SK-N-SH treated with all-trans-retinoic acid at 6 μM for 48 hours (cell line): ENCODE measurements at regions not wholly inside any gene's neighbourhood (a gene's known extent, or its start where the extent isn't known, plus 50 kb on each side); places are given as distances from the start of the nearest gene placed in this dataset.

Experiments used
- ATAC-seq: fragments of 200-7000 bp; cut with Tn5 transposase; 3 replicates; pipeline ENCODE4 v1.9.1; 2020; ENCODE audit warnings: mild to moderate bottlenecking, moderate library complexity
- ARNTL ChIP-seq: fragments of 450-650 bp; formaldehyde crosslinking; IDR thresholded peaks from 2 replicates; pipeline ENCODE4 v1.5.0; 2020; ENCODE audit warnings: low read depth, mild to moderate bottlenecking, moderate library complexity, borderline replicate concordance
- BACH2 ChIP-seq: fragments of 250-450 bp; sonication (Bioruptor Pico); IDR thresholded peaks from 2 replicates; pipeline ENCODE4 v1.9.0; 2021; ENCODE audit warnings: mild to moderate bottlenecking, borderline replicate concordance
- CSDC2 ChIP-seq: fragments of 250-450 bp; sonication (Bioruptor Pico); IDR thresholded peaks from 2 replicates; pipeline ENCODE4 v1.5.0; 2020; ENCODE audit warnings: mild to moderate bottlenecking, moderate library complexity
- ESRRG ChIP-seq: fragments of 250-450 bp; sonication (Bioruptor Pico); IDR thresholded peaks from 2 replicates; pipeline ENCODE4 v1.6.1; 2021; ENCODE audit warnings: mild to moderate bottlenecking
- GLIS3 ChIP-seq: fragments of 250-450 bp; sonication (Bioruptor Pico); IDR thresholded peaks from 2 replicates; pipeline ENCODE4 v1.5.0; 2020; ENCODE audit warnings: mild to moderate bottlenecking, moderate library complexity
- ISL1 ChIP-seq: fragments of 250-450 bp; sonication (Bioruptor Pico); IDR thresholded peaks from 2 replicates; pipeline ENCODE4 v2.1.2; 2022; ENCODE audit warnings: mild to moderate bottlenecking, moderate library complexity
- OSR1 ChIP-seq: fragments of 250-450 bp; sonication (Bioruptor Pico); IDR thresholded peaks from 2 replicates; pipeline ENCODE4 v1.8.0; 2022; ENCODE audit warnings: moderate library complexity, mild to moderate bottlenecking, inconsistent platforms
- PPARA ChIP-seq: fragments of 250-450 bp; sonication (Bioruptor Pico); IDR thresholded peaks from 2 replicates; pipeline ENCODE4 v1.5.0; 2020; ENCODE audit warnings: mild to moderate bottlenecking, borderline replicate concordance
- RARB ChIP-seq: fragments of 250-450 bp; sonication (Bioruptor Pico); IDR thresholded peaks from 2 replicates; pipeline ENCODE4 v1.8.0; 2021; ENCODE audit warnings: mild to moderate bottlenecking, moderate library complexity
- SNAI2 ChIP-seq: fragments of 250-450 bp; sonication (Bioruptor Pico); IDR thresholded peaks from 2 replicates; pipeline ENCODE4 v1.5.0; 2020; ENCODE audit warnings: mild to moderate bottlenecking, moderate library complexity
- TCF4 ChIP-seq: fragments of 250-450 bp; sonication (Bioruptor Pico); IDR thresholded peaks from 2 replicates; pipeline ENCODE4 v1.8.0; 2021; ENCODE audit warnings: mild to moderate bottlenecking, moderate library complexity, borderline replicate concordance
- TOX ChIP-seq: fragments of 250-450 bp; sonication (Bioruptor Pico); IDR thresholded peaks from 2 replicates; pipeline ENCODE4 v1.8.0; 2021; ENCODE audit warnings: mild to moderate bottlenecking, moderate library complexity, borderline replicate concordance
- ZC3H10 ChIP-seq: fragments of 250-450 bp; sonication (Bioruptor Pico); IDR thresholded peaks from 2 replicates; pipeline ENCODE4 v1.5.1; 2021; ENCODE audit warnings: mild to moderate bottlenecking, moderate library complexity
- ZFP3 ChIP-seq: fragments of 250-450 bp; sonication (Bioruptor Pico); IDR thresholded peaks from 2 replicates; pipeline ENCODE4 v1.5.0; 2020; ENCODE audit warnings: mild to moderate bottlenecking, moderate library complexity
- ZFP30 ChIP-seq: fragments of 450-650 bp; formaldehyde crosslinking; IDR thresholded peaks from 2 replicates; pipeline ENCODE4 v1.5.0; 2022; ENCODE audit warnings: mild to moderate bottlenecking, moderate library complexity
- ZNF565 ChIP-seq: fragments of 450-650 bp; formaldehyde crosslinking; conservative IDR thresholded peaks from 2 replicates; pipeline ENCODE4 v1.5.0; 2020; ENCODE audit warnings: low read depth, mild to moderate bottlenecking, moderate library complexity
- ZNF70 ChIP-seq: fragments of 450-650 bp; formaldehyde crosslinking; IDR thresholded peaks from 2 replicates; pipeline ENCODE4 v1.5.0; 2020; ENCODE audit warnings: mild to moderate bottlenecking, moderate library complexity
- ZNF8 ChIP-seq: fragments of 450-650 bp; formaldehyde crosslinking; IDR thresholded peaks from 2 replicates; pipeline ENCODE4 v1.5.0; 2020; ENCODE audit warnings: mild to moderate bottlenecking, moderate library complexity
- TF ChIP-seq, protein P1 (sequence below): fragments of 250-450 bp; sonication (Bioruptor Pico); IDR thresholded peaks from 2 replicates; pipeline ENCODE4 v1.5.1; 2020; ENCODE audit warnings: low read depth, mild to moderate bottlenecking, moderate library complexity
- TF ChIP-seq, protein P2 (sequence below): fragments of 250-450 bp; sonication (Bioruptor Pico); IDR thresholded peaks from 2 replicates; pipeline ENCODE4 v1.8.0; 2021; ENCODE audit warnings: low read depth, mild to moderate bottlenecking, moderate library complexity, borderline replicate concordance
- TF ChIP-seq, protein P3 (sequence below): fragments of 250-450 bp; sonication (Bioruptor Pico); IDR thresholded peaks from 2 replicates; pipeline ENCODE4 v1.5.1; 2021; ENCODE audit warnings: mild to moderate bottlenecking, moderate library complexity
- TF ChIP-seq, protein P4 (sequence below): fragments of 250-450 bp; sonication (Bioruptor Pico); IDR thresholded peaks from 2 replicates; pipeline ENCODE4 v1.8.0; 2020; ENCODE audit warnings: mild to moderate bottlenecking, moderate library complexity, borderline replicate concordance
- TF ChIP-seq, protein P5 (sequence below): fragments of 250-450 bp; sonication (Bioruptor Pico); IDR thresholded peaks from 2 replicates; pipeline ENCODE4 v1.5.0; 2020; ENCODE audit warnings: mild to moderate bottlenecking, moderate library complexity

DNA sequence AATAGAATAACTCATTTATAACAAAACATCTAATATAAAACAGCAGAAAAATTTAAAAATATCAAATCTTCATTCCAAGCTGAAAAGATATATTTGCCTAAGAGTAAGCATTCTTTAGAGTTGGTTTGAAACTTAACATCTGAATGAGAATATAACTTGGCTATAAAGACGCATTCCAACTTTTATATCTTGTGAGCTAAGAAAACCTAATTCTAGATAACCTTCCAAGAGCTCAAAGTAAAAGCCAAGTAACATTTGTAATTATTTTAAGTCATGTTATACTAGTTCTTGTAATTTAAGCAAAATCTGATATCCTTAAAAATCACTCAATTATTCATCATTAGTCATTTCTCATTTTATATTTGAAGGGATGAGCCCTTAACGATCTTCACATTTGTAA is 368.9 kb downstream of the C12orf50 start:
- no peak for TF ChIP-seq PPARA (CRISPR knock-in tag)
- no peak for TF ChIP-seq ESRRG
- no peak for TF ChIP-seq OSR1 (CRISPR knock-in tag)
- no peak for TF ChIP-seq GLIS3 (CRISPR knock-in tag)
- no peak for TF ChIP-seq TCF4
- no peak for TF ChIP-seq TOX
- TF ChIP-seq ZNF565 (CRISPR knock-in tag), result no peak
- no peak for TF ChIP-seq RARB
- no peak for TF ChIP-seq ZC3H10 (CRISPR knock-in tag)
- no peak for ATAC-seq

DNA sequence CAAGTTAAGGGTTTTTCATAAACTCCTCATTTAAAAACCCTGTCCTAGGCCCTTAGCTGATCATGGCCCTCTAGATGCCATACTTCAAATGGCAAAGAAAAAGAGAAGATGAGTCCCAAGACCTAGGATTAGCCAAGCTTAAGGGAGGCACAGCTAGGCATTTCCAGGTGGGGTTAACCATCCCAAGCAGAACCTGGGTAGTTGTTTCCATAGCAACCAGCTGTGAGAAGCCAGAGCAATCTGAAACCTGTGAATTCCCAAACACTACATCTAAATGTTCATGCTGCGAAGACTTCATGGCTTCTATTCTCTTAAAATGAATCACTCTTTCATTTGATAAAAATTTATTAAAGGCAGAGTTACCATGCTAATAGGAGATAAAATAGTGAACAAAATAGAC is 372.9 kb downstream of the C12orf50 start:
- no peak for ATAC-seq

DNA sequence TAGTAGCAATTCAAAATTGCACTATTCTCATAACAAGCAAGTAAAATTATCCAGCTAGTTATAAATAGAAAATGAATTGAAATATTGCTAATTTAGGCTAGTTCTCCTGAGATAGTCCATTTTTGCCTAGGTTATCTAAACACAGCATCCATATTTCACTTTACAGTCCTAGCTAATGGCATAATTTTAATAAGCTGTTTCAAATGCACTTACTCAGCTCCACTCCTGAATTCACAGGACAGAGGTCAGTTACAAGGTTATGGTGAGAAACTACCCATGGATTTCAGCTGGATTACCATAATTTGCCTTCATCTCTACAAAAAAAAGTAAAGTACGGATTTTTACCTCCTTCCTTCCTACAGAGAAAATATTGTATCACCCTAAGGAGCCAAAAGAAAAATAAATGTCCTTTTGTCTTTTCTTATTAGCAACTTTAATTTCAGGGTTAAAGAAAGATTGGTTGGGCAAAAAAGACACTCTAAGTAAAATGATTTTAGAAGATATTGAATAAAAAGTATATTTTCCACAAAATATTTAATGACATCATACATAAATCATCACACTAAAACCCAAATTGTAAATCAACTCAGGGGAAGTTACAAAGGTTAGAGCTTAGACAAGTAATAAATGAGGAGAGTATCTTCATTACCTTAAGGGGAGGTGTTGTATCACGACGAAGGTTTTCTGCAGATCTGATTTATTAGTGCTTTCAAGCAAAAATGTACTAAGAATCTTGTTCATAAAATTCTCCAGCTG is 377.4 kb downstream of the C12orf50 start:
- no peak for ATAC-seq
- no peak for TF ChIP-seq GLIS3 (CRISPR knock-in tag)
- TF ChIP-seq, protein P1, sequence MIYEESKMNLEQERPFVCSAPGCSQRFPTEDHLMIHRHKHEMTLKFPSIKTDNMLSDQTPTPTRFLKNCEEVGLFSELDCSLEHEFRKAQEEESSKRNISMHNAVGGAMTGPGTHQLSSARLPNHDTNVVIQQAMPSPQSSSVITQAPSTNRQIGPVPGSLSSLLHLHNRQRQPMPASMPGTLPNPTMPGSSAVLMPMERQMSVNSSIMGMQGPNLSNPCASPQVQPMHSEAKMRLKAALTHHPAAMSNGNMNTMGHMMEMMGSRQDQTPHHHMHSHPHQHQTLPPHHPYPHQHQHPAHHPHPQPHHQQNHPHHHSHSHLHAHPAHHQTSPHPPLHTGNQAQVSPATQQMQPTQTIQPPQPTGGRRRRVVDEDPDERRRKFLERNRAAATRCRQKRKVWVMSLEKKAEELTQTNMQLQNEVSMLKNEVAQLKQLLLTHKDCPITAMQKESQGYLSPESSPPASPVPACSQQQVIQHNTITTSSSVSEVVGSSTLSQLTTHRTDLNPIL (CRISPR knock-in tag), result no peak
- TF ChIP-seq ZC3H10 (CRISPR knock-in tag), result no peak
- no peak for TF ChIP-seq SNAI2
- TF ChIP-seq, protein P2, sequence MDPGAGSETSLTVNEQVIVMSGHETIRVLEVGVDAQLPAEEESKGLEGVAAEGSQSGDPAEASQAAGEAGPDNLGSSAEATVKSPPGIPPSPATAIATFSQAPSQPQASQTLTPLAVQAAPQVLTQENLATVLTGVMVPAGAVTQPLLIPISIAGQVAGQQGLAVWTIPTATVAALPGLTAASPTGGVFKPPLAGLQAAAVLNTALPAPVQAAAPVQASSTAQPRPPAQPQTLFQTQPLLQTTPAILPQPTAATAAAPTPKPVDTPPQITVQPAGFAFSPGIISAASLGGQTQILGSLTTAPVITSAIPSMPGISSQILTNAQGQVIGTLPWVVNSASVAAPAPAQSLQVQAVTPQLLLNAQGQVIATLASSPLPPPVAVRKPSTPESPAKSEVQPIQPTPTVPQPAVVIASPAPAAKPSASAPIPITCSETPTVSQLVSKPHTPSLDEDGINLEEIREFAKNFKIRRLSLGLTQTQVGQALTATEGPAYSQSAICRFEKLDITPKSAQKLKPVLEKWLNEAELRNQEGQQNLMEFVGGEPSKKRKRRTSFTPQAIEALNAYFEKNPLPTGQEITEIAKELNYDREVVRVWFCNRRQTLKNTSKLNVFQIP (CRISPR knock-in tag), result no peak
- TF ChIP-seq, protein P3, sequence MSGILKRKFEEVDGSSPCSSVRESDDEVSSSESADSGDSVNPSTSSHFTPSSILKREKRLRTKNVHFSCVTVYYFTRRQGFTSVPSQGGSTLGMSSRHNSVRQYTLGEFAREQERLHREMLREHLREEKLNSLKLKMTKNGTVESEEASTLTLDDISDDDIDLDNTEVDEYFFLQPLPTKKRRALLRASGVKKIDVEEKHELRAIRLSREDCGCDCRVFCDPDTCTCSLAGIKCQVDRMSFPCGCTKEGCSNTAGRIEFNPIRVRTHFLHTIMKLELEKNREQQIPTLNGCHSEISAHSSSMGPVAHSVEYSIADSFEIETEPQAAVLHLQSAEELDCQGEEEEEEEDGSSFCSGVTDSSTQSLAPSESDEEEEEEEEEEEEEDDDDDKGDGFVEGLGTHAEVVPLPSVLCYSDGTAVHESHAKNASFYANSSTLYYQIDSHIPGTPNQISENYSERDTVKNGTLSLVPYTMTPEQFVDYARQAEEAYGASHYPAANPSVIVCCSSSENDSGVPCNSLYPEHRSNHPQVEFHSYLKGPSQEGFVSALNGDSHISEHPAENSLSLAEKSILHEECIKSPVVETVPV, result no peak
- no peak for TF ChIP-seq ZFP30 (CRISPR knock-in tag)
- no peak for TF ChIP-seq ARNTL (CRISPR knock-in tag)
- TF ChIP-seq ZNF70 (CRISPR knock-in tag), result no peak

More for the DNA sequence above, 372.9 kb downstream of the C12orf50 start:
- no peak for TF ChIP-seq ISL1 (CRISPR knock-in tag)
- no peak for TF ChIP-seq TCF4
- no peak for TF ChIP-seq RARB
- TF ChIP-seq ARNTL (CRISPR knock-in tag), result no peak
- TF ChIP-seq, protein P4, sequence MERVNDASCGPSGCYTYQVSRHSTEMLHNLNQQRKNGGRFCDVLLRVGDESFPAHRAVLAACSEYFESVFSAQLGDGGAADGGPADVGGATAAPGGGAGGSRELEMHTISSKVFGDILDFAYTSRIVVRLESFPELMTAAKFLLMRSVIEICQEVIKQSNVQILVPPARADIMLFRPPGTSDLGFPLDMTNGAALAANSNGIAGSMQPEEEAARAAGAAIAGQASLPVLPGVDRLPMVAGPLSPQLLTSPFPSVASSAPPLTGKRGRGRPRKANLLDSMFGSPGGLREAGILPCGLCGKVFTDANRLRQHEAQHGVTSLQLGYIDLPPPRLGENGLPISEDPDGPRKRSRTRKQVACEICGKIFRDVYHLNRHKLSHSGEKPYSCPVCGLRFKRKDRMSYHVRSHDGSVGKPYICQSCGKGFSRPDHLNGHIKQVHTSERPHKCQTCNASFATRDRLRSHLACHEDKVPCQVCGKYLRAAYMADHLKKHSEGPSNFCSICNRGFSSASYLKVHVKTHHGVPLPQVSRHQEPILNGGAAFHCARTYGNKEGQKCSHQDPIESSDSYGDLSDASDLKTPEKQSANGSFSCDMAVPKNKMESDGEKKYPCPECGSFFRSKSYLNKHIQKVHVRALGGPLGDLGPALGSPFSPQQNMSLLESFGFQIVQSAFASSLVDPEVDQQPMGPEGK (CRISPR knock-in tag), result no peak
- TF ChIP-seq OSR1 (CRISPR knock-in tag), result no peak
- TF ChIP-seq, protein P2 (CRISPR knock-in tag), result no peak
- TF ChIP-seq ZFP3, result no peak
- TF ChIP-seq ESRRG, result no peak
- no peak for TF ChIP-seq ZFP30 (CRISPR knock-in tag)
- no peak for TF ChIP-seq PPARA (CRISPR knock-in tag)
- no peak for TF ChIP-seq ZNF8
- no peak for TF ChIP-seq GLIS3 (CRISPR knock-in tag)
- no peak for TF ChIP-seq CSDC2 (CRISPR knock-in tag)
- TF ChIP-seq TOX, result no peak
- TF ChIP-seq, protein P3, result no peak
- no peak for TF ChIP-seq BACH2 (CRISPR knock-in tag)
- TF ChIP-seq ZNF70 (CRISPR knock-in tag), result no peak
- TF ChIP-seq, protein P5, sequence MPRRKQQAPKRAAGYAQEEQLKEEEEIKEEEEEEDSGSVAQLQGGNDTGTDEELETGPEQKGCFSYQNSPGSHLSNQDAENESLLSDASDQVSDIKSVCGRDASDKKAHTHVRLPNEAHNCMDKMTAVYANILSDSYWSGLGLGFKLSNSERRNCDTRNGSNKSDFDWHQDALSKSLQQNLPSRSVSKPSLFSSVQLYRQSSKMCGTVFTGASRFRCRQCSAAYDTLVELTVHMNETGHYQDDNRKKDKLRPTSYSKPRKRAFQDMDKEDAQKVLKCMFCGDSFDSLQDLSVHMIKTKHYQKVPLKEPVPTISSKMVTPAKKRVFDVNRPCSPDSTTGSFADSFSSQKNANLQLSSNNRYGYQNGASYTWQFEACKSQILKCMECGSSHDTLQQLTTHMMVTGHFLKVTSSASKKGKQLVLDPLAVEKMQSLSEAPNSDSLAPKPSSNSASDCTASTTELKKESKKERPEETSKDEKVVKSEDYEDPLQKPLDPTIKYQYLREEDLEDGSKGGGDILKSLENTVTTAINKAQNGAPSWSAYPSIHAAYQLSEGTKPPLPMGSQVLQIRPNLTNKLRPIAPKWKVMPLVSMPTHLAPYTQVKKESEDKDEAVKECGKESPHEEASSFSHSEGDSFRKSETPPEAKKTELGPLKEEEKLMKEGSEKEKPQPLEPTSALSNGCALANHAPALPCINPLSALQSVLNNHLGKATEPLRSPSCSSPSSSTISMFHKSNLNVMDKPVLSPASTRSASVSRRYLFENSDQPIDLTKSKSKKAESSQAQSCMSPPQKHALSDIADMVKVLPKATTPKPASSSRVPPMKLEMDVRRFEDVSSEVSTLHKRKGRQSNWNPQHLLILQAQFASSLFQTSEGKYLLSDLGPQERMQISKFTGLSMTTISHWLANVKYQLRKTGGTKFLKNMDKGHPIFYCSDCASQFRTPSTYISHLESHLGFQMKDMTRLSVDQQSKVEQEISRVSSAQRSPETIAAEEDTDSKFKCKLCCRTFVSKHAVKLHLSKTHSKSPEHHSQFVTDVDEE (CRISPR knock-in tag), result no peak
- TF ChIP-seq, all 23 proteins: peak for 0
